SK-N-MC (cell line): ENCODE measurements at regions not wholly inside any gene's neighbourhood (a gene's known extent, or its start where the extent isn't known, plus 50 kb on each side); places are given as distances from the start of the nearest gene placed in this dataset.

Experiments
- EZH2 ChIP-seq: fragments of 200-600 bp; sonication (generic); IDR thresholded peaks from one replicate; pipeline ENCODE4 v1.6.1; 2017; ENCODE audit warnings: antibody characterized with exemption
- POLR2AphosphoS5 ChIP-seq: IDR thresholded peaks from 2 replicates; pipeline ENCODE4 v1.6.1; 2012; ENCODE audit warnings: mild to moderate bottlenecking, low read depth, low read length, borderline replicate concordance

DNA sequence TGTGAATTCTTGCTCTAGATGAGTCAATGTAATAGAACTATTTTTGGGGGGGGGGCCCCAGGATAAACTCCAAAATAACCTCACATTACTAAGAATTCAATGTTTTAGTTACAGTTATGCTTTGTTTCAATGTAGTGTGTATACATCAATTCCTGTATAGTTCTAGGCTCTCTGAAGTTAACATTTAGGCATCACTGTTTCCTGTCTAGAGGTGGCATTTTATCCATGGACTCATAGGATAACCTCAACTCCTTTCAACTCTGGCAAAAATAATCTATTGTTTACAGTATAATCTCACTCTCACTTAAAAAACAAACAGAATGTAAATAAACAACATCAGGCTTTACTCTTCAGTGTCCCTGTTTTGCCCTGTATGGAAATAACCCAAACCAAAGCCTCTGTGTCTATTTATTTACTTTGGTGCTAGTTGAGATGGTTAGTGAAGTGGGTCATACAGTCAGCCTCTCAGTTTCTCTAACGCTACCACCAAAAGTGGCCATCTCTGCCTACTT lies 79.3 kb upstream of the MMADHC start:
- TF ChIP-seq POLR2AphosphoS5 (no peak), EZH2 (no peak)
